ENCODE measurements at regions not wholly inside any gene's neighbourhood (a gene's known extent, or its start where the extent isn't known, plus 50 kb on each side); places are given as distances from the start of the nearest gene placed in this dataset.

- TF ChIP-seq, protein P1, sequence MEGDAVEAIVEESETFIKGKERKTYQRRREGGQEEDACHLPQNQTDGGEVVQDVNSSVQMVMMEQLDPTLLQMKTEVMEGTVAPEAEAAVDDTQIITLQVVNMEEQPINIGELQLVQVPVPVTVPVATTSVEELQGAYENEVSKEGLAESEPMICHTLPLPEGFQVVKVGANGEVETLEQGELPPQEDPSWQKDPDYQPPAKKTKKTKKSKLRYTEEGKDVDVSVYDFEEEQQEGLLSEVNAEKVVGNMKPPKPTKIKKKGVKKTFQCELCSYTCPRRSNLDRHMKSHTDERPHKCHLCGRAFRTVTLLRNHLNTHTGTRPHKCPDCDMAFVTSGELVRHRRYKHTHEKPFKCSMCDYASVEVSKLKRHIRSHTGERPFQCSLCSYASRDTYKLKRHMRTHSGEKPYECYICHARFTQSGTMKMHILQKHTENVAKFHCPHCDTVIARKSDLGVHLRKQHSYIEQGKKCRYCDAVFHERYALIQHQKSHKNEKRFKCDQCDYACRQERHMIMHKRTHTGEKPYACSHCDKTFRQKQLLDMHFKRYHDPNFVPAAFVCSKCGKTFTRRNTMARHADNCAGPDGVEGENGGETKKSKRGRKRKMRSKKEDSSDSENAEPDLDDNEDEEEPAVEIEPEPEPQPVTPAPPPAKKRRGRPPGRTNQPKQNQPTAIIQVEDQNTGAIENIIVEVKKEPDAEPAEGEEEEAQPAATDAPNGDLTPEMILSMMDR (IDR thresholded peaks at IDR 0.05), result no peak
- TF ChIP-seq POLR2A (IDR thresholded peaks at IDR 0.05), result no peak
Observed at GRCh38 chr4:122300776-122301175, 78.0 kb upstream of the ADAD1 start.

All from heart left ventricle (tissue), 13 donors.